ENCODE measurements at regions not wholly inside any gene's neighbourhood (a gene's known extent, or its start where the extent isn't known, plus 50 kb on each side); places are given as distances from the start of the nearest gene placed in this dataset.

DNA sequence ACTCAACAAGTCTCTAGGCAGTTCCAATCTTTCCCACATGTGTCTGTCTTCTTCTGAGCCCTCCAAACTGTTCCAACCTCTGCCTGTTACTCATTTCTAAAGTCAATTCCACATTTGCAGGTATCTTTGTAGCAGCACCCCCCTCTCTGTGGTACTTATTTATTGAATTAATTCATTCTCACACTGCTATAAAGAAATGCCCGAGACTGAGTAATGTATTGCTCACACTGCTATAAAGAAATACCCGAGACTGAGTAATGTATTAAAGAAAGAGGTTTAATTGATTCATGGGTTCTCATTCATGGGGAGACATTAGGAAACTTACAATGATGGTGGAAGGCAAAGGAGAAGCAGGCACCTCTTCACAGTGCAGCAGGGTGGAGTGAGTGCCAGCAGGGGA, 1413.8 kb downstream of the SI start:
- no peak for DNase-seq (ENCODE audit: low spot score)
- CTCF ChIA-PET: no interaction called here
- TF ChIP-seq, protein P1, sequence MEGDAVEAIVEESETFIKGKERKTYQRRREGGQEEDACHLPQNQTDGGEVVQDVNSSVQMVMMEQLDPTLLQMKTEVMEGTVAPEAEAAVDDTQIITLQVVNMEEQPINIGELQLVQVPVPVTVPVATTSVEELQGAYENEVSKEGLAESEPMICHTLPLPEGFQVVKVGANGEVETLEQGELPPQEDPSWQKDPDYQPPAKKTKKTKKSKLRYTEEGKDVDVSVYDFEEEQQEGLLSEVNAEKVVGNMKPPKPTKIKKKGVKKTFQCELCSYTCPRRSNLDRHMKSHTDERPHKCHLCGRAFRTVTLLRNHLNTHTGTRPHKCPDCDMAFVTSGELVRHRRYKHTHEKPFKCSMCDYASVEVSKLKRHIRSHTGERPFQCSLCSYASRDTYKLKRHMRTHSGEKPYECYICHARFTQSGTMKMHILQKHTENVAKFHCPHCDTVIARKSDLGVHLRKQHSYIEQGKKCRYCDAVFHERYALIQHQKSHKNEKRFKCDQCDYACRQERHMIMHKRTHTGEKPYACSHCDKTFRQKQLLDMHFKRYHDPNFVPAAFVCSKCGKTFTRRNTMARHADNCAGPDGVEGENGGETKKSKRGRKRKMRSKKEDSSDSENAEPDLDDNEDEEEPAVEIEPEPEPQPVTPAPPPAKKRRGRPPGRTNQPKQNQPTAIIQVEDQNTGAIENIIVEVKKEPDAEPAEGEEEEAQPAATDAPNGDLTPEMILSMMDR (conservative IDR thresholded peaks at IDR 0.05; ENCODE audit: low read depth): no peak
- H3K27ac ChIP-seq: no peak overlapping the region
- POLR2A ChIA-PET (ENCODE audit: low non-redundant PET): no interaction called here

DNA sequence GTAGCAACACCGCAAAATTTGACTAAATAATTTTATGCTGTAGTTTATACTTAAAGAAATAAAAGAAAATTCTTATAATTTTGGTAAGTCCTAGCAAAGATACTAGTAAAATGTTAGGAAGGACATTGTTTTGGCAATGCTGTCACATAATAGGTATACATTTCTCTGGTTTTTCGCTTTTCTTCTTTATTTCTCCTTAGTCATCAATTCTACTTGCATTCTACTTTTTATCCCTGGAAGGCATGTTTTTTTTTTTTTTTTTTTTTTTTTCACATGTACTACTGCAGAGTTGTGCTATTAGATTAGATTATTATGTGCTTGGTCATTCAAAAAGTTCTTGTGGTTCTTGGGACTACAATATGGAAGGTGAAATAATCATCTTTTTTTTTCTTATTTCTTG, 1421.2 kb downstream of the SI start:
- H3K27ac ChIP-seq: no peak overlapping the region
- TF ChIP-seq, protein P1 (conservative IDR thresholded peaks at IDR 0.05; ENCODE audit: low read depth): no peak
- ChIA-PET POLR2A (ENCODE audit: low non-redundant PET) (no interaction called here), CTCF (no interaction called here)
- no peak for DNase-seq (ENCODE audit: low spot score)

DNA sequence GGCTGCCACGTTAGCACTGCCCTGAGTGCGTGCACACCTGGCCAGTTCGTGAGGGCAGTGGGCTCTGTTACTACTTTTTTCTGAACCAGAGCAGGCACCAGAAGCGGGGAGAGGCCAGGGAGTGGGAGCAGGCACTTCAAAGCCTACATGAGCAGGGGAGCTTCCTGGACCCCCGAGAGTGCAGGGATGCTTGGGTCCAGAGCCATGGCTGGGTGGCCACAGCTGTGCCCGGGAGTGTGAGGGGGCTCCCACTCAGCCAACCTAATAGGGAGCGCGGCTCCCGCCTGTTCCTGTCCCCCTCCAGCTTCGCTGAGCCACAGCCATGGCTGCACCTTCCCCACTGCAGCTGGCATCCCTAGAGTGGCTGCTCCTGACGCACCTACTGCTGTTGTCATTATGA, 1423.3 kb downstream of the SI start:
- H3K27ac ChIP-seq: no peak overlapping the region
- POLR2A ChIA-PET (ENCODE audit: low non-redundant PET): no interaction called here
- no peak for DNase-seq (ENCODE audit: low spot score)
- TF ChIP-seq, protein P1 (conservative IDR thresholded peaks at IDR 0.05; ENCODE audit: low read depth): no peak
- CTCF ChIA-PET: no interaction called here

DNA sequence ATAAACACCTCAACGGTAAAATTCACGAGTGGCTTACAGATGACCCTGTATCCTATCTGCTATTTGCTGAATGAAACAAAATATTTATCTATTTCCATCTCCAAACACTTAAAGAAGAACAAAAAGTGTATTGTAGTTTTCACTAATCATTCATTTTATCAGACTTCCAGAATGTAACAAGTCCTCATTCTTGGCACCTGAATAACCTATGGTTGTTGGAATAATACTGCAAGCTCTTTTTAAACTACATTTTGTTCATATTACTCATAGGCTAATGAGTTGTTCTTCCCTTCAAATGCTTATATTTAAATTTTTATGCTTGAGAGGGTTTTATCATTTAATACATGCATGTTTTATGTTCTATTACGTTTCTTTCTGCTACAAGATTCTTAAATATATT, 1434.1 kb downstream of the SI start:
- POLR2A ChIA-PET (ENCODE audit: low non-redundant PET): no interaction called here
- CTCF ChIA-PET: interaction anchor here (0.6 kb wide), 1 partner anchor 83 kb away, joined by 3 read pairs; no protein-coding TSS in a partner anchor
- DNase-seq (ENCODE audit: low spot score): no peak
- TF ChIP-seq, protein P1 (conservative IDR thresholded peaks at IDR 0.05; ENCODE audit: low read depth): no peak
- H3K27ac ChIP-seq: no peak overlapping the region

DNA sequence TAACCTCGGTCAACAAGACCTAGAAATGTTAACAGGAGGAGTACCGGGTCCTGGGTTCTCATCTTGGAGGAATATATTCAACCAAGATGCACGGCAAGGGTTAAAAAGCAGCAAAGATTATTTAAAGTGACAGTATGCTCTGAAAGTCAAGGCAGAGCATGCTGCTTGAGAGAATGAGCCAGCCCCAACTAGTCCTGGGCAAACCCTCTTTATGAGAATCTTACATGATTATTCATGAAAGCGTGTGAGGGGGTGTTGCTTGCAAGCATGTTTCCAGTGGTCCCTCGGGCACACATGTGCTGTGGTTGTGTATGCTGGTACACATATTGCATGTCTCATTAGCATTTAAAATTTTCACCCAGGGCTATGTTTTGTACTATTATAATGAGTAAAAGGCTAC, 1445.6 kb downstream of the SI start:
- TF ChIP-seq, protein P1 (conservative IDR thresholded peaks at IDR 0.05; ENCODE audit: low read depth): no peak
- ChIA-PET CTCF (no interaction called here), POLR2A (ENCODE audit: low non-redundant PET) (no interaction called here)
- DNase-seq (ENCODE audit: low spot score): no peak
- no peak overlapping the region for H3K27ac ChIP-seq

DNA sequence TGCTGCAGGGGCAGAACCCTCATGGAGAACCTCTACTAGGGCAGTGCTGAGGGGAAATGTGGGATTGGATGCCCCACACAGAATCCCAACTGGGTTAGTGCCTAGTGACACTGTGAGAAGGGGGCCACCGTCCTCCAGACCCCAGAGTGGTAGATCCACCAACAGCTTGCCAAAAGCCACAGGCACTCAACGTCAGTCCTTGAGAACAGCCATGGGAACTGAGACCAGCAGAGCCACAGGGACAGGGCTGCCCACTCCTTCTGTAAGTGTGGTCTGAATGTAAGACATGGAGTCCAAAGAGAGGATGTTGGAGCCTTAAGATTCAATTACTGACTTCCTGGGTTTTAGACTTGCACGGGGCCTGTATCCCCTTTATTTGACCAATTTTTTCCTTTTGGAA, 1451.5 kb downstream of the SI start:
- POLR2A ChIA-PET (ENCODE audit: low non-redundant PET): no interaction called here
- TF ChIP-seq, protein P1 (conservative IDR thresholded peaks at IDR 0.05; ENCODE audit: low read depth): no peak
- DNase-seq (ENCODE audit: low spot score): no peak
- no peak overlapping the region for H3K27ac ChIP-seq
- CTCF ChIA-PET: no interaction called here

DNA sequence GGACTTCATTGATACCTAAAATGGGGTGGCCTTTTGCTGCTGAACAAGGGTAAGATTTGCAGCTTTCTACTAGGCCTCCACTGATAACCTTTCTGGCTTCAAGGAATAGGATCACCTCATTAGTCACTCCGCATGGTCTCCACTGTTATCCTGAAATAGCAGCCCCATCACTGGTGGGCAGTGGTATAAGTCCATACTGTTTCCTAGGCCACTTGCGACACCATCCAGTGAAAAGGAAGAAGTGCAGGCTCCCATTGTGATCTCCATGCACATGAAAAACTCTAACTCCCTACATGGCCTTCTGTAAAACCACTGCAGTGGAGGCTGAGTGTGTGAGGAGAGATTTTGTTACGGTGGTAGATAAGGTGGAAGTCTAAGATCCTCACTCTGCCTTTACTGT, 1455.9 kb downstream of the SI start:
- no peak overlapping the region for H3K27ac ChIP-seq
- CTCF ChIA-PET: interaction anchor here (0.7 kb wide), 1 partner anchor 508 kb away, joined by 5 read pairs; no protein-coding TSS in a partner anchor
- DNase-seq (ENCODE audit: low spot score): no peak
- TF ChIP-seq, protein P1 (conservative IDR thresholded peaks at IDR 0.05; ENCODE audit: low read depth): no peak
- POLR2A ChIA-PET (ENCODE audit: low non-redundant PET): no interaction called here
